ENCODE measurements at regions not wholly inside any gene's neighbourhood (a gene's known extent, or its start where the extent isn't known, plus 50 kb on each side); places are given as distances from the start of the nearest gene placed in this dataset.

- H3K27me3 Mint-ChIP-seq = no peaks in the 10 kb centered on the region
- no peaks in the 10 kb centered on the region for H3K4me1 Mint-ChIP-seq (ENCODE audit: low read depth)
- intact Hi-C loops (cut with micrococcal nuclease) = no loop called here
- CTCF ChIA-PET = no interaction called here
- TF ChIP-seq CTCF (IDR thresholded peaks at IDR 0.05) = no peak
- POLR2A ChIA-PET = no interaction called here
- H3K36me3 Mint-ChIP-seq (ENCODE audit: low read depth) = no peaks in the 10 kb centered on the region
- no peak overlapping the region for H3K27ac Mint-ChIP-seq
- no peak for ATAC-seq
- peaks cover 19% of the 10 kb centered on the region for H3K9me3 Mint-ChIP-seq
- H3K4me3 Mint-ChIP-seq = no peak overlapping the region
- no peak for DNase-seq
Measured at GRCh38 chr13:55439450-55439849, 1701.3 kb upstream of the PRR20A start.

GRCh38 chr13:55440465-55441085 is 1700.1 kb upstream of the PRR20A start:
- Mint-ChIP-seq H3K9me3 (peaks cover 18% of the 10 kb centered on the region), H3K27me3 (no peaks in the 10 kb centered on the region), H3K4me1 (ENCODE audit: low read depth) (no peaks in the 10 kb centered on the region), H3K27ac (no peak overlapping the region), H3K36me3 (ENCODE audit: low read depth) (no peaks in the 10 kb centered on the region), H3K4me3 (no peak overlapping the region)
- no peak for DNase-seq
- POLR2A ChIA-PET = no interaction called here
- no peak for ATAC-seq
- intact Hi-C loops (cut with micrococcal nuclease) = no loop called here
- TF ChIP-seq CTCF (IDR thresholded peaks at IDR 0.05) = no peak
- CTCF ChIA-PET = no interaction called here

- H3K9me3 Mint-ChIP-seq = peaks cover 9% of the 10 kb centered on the region
- H3K4me3 Mint-ChIP-seq = no peak overlapping the region
Measured at GRCh38 chr13:55464222-55464621, 1676.5 kb upstream of the PRR20A start.

GRCh38 chr13:55467476-55467875 is 1673.2 kb upstream of the PRR20A start:
- ChIA-PET POLR2A (no interaction called here), CTCF (no interaction called here)
- DNase-seq (no peak), ATAC-seq (no peak)
- Mint-ChIP-seq H3K36me3 (ENCODE audit: low read depth) (no peaks in the 10 kb centered on the region), H3K4me1 (ENCODE audit: low read depth) (no peaks in the 10 kb centered on the region), H3K27ac (no peak overlapping the region), H3K9me3 (peaks cover 8% of the 10 kb centered on the region), H3K27me3 (no peaks in the 10 kb centered on the region), H3K4me3 (no peak overlapping the region)
- intact Hi-C loops (cut with micrococcal nuclease) = no loop called here
- TF ChIP-seq CTCF (IDR thresholded peaks at IDR 0.05) = no peak

More at GRCh38 chr13:55464222-55464621, 1676.5 kb upstream of the PRR20A start:
- no peaks in the 10 kb centered on the region for H3K4me1 Mint-ChIP-seq (ENCODE audit: low read depth)
- no peak for ATAC-seq
- H3K36me3 Mint-ChIP-seq (ENCODE audit: low read depth) = no peaks in the 10 kb centered on the region
- ChIA-PET POLR2A (no interaction called here), CTCF (no interaction called here)
- intact Hi-C loops (cut with micrococcal nuclease) = no loop called here
- no peaks in the 10 kb centered on the region for H3K27me3 Mint-ChIP-seq
- TF ChIP-seq CTCF (IDR thresholded peaks at IDR 0.05) = no peak
- DNase-seq = no peak
- H3K27ac Mint-ChIP-seq = no peak overlapping the region

- intact Hi-C loops (cut with micrococcal nuclease) = no loop called here
- ChIA-PET CTCF (no interaction called here), POLR2A (no interaction called here)
- no peak for TF ChIP-seq CTCF (IDR thresholded peaks at IDR 0.05)
- Mint-ChIP-seq H3K4me3 (no peak overlapping the region), H3K4me1 (ENCODE audit: low read depth) (no peaks in the 10 kb centered on the region), H3K36me3 (ENCODE audit: low read depth) (no peaks in the 10 kb centered on the region), H3K27ac (no peak overlapping the region), H3K9me3 (peaks cover 22% of the 10 kb centered on the region), H3K27me3 (no peaks in the 10 kb centered on the region)
- ATAC-seq (no peak), DNase-seq (no peak)
Measured at GRCh38 chr13:55483626-55484158, 1657.0 kb upstream of the PRR20A start.
